ENCODE measurements at regions not wholly inside any gene's neighbourhood (a gene's known extent, or its start where the extent isn't known, plus 50 kb on each side); places are given as distances from the start of the nearest gene placed in this dataset.

DNA sequence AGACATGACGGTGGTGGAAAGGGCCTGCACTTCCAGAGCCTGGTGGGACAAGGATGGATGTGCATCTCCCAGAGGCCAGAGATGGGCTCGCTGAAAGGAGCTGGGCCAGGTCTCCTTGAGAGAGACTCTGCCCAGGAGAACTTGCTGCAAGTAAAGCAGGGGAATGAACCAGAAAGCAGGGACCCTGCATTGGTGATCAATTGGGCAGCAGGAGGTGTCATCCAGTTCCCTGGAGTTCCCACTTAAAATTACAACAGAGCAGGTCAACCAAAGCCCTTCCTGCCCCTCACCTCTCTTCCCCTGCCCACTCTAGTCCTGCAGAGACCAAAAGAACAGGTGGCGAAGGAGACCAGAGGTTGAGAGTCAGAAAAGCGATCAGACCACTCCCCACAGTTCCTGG is 69.7 kb upstream of the CAB39 start:
- no peak for DNase-seq (ENCODE audit: low spot score)

DNA sequence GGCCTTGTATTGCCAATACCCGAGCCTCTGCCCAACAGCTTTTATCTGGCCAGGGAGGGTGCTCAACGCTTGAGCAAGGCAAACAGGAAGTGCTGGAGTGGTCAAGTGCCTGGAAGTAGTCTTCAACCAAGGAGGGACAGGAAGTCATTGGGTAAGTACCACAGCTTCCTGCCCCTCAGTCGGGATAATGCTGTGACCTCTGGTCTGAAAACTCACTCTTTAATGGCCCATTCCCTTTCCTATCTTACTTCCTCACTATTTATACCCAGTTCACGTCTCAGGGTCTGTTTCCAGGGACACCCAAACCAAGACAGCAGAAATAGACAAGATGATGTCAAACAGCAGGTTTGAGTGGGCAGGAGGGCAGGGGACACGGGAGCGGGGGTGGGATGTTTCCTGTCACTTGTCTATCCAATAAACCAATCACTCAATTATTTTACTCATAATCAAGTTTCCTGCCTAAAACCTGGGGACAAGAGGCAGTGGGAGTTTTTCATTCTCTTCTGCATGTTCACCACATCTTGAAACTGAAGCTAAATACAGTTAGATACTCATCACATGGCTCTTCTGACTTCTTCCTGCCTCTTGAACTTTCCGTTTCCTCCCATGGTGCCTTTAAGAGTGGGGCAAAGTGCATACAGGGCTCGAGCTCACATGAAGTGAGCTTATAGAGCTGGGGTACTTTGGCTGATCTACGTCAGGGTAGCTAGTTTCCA is 68.9 kb upstream of the CAB39 start:
- DNase-seq (ENCODE audit: low spot score) = peak; percentile 73

DNA sequence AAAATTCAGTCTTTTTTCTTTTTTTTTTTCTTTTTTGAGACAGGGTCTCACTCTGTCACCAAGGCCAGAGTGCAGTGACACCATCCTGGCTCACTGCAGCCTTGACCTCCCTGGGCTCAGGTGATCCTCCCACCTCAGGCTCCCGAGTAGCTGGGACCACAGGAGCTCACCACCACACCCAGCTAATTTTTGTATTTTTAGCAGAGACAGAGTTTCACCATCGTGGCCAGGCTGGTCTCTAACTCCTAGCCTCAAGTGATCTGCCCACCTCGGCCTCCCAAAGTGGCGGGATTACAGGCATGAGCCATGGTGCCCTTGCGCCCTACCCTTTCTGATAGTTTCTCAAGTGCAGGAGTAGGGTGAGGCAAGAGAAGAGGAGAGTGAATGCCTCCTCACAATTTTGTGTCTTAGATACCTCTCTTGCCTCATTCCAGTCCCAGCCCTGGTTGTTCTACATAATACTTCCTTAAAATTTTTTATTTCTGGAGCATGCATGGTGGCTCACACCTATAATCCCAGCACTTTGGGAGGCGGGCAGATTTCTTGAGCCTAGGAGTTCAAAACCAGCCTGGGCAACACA is 68.2 kb upstream of the CAB39 start:
- no peak for DNase-seq (ENCODE audit: low spot score)

DNA sequence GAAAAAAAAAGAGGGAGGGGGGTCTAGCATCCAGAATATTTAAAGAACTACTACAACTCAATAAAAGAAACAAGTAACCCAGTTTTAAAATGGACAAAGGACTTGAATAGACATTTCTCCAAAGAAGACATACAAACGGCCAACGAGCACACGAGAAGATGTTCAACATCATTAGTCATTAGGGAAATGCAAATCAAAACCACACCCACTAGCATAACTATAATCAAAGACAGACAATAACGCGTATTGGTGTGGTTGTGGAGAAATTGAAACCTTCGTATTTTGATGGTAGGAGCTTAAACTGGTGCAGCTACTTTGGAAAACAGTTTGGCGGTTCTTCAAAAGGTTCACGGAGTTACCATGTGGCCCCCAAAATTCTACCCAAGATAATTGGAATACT is 64.3 kb upstream of the CAB39 start:
- DNase-seq (ENCODE audit: low spot score) = no peak

DNA sequence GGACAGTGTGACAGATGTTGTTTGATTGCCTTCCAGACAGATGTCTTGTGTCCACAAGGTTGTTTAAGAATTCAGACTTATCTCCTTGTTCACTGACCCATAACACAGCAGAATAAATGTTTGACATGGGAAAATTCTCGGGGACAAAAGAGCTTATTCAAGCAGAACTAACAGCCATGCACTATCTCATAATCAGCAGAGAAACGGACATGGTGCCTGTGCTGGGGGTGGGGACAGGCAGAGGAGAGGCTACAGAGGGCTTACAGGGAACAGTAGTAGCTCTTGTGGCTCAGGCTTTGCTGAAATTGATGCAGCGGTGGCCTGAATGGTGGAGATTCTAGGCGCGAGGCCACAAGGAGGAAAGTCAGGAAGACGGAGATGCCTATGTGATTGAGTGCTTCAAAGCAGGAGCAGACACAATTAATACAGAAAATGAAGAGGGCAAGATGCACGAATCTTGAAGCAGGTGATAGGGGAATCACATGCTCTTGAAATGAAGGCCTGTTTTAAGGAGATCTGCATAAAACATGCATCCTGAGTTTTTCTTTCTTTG is 62.0 kb upstream of the CAB39 start:
- no peak for DNase-seq (ENCODE audit: low spot score)

DNA sequence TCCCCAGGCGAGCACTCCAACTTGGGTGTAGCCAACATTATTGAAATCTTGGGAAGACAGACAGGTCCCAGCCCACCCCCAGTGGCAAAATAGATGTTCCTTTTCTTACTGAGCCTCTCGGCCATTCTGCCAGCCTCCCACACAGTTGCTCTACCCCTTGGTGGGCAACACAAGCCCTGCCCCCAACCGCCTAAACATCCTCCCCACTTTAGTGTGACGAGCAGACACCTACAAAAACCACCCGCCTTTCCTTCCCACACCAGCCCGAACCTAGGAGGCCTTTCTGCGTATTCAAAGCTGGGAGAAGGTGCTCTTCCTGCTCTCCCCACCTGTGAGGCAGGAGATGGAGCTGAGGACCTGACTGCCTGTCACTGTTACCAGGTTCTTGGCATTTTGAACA is 58.6 kb upstream of the CAB39 start:
- DNase-seq (ENCODE audit: low spot score) = no peak

DNA sequence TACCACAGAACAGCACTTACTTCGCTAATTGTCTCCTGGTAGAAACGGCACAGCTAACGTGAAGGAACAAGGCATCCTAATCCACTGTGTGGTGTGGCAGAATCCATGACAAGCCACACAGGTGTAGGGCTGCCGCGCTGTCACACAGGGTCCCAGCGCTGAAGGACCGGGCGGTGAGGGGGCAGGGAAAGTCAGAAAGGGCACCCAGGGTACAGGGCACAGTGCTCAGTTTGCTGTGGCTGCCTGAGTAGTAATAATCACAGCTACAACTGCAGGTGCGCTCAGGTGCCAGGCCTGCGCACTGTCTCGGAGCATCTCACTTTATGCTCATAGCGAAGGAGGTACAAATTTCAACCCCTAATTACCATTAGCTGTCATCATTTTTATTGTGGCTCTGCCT is 55.2 kb upstream of the CAB39 start:
- no peak for DNase-seq (ENCODE audit: low spot score)

DNA sequence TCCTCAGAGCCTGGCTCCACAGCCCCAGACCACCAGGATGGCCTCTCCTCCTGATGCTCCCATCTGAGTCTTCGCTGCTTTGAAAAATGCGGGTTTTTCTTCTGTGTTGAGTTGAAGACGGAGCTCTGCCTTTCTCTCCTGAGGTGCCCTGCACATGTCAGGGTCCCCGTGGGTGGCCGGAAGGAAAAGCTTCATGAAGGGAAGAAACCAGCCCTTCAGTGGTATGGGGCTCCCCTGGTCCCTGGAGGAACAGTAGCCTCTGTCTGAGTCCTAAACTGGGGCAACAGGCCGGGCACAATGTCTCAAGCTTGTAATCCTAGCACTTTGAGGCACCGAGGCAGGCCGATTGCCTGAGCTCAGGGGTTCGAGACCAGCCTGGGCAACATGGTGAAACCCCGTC is 54.7 kb upstream of the CAB39 start:
- no peak for DNase-seq (ENCODE audit: low spot score)

DNA sequence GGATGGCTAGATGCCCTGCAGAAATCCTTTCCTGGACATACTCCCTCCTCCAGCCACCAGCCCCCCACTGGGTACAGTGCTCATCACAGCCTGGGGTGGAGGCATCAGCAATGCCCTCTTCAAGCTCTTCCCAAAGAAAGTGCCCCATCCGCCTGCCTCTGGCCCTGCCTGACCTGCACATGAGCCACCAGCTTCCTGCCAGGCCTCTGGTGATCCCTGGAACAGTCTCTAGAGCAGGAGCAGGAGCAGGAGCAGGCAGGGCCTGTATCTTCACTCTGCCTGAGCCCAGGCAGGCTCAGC is 54.1 kb upstream of the CAB39 start:
- DNase-seq (ENCODE audit: low spot score) = no peak

DNA sequence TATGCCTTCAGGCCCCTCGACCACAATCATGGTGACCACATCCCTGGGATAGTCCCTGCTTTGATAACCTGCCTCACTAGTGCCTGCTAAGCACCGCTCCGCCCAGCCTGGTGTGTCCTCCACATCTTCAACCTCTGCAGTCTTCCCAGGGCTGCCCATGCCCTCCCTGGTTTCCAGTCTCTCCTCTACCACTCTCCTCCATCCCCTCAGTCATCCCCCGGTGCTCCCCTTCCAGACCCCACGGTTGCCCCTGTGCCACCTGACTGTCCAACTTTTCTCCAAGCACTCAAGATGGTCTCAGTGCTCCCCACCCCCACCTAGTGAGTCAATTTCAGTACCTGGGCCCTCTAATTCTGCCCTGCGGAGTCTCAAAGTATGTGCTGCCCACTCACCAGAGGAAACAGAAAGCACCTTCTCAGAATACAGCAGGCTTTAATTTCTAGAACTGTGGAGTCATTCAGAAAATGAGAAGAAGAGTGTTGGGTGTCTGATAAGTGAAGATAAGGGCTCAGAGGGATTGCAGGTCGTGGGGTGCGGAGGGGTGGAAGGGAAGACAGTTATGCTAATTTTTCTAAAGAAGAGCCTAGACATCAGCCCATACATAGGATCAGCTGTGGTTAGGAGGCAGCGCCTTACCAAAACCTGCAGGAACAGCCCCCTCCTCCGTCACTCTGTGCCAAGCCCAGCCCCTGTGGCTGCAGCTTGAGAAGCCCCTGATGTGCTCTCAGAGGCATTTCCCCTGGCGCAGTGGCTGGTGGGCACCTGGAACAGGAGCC is 53.6 kb upstream of the CAB39 start:
- no peak for DNase-seq (ENCODE audit: low spot score)

DNA sequence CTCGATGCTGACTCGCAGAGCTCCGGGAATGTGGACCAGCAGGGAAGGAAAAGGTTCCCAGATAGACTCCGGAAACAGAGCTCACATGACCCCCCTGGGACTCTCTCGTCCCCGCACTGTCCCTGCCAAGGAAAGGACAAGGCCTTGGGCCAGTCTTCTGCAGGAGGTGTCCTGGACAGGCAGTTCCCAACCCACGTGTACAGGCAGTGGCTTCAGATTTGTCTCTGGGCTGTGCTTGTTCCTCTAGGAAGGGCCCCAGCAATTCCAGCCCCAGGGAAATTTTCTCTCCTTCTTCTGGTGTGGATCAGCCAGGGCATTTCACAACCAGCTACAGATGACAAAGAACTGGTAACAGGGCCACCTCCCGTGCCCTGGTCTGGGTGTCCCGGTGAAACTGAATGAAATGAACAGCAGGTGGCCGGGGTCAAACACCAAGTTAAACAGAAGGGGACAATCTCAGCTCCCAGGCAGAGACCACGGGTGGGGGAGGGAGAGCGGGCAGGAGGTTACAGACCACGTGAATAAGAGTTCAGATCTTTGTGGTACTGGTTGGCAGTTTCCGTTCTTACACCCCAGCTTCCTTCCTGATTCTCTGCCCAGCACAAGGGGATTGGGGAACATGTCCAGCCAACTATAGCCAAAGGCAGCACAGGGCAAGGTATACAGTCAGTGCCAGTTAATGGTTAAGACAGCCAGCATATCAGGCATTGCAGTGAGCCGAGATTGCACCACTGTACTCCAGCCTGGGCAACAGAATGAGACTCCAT is 52.2 kb upstream of the CAB39 start:
- peak; percentile 71 for DNase-seq (ENCODE audit: low spot score)

DNA sequence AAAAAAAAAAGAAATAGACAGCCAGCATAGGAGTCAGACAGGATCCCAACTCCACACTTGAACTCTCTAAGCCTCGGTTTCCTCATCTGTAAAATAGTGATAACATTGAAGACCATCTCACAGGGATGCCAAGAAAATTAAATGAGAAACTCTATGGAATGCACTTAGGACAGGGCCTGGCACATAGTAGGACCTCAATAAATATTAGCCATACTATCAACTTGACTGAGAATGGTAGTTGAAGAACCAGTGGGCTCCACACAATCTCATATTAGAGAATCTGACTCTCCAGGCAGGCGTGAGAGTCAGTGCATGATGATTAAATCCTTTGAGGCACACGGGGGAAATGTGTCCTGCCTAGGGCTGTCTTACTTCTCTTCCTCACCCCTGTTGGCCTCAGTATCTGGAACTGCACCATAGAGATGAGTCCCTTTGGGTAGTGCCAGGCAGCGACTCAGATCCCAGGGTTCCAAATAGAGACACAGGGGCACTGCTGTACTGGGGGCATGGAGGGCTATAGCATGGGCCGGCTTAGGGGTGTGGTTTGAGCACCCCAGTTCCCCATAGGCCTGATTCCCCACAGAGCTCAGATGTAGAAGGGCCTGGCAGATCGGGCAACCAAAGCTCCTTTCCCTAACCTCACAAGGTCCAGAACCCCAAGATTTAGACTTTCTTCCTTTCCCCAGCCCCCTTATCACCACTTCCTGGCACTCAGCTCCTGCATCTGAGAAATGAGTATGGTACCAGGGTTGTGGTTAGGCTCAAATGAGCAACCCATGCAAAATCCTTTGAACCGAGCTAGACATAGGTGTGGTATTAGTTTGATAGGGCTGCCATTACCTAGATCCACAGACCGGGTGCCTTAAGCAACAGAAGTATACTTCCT is 51.3 kb upstream of the CAB39 start:
- no peak for DNase-seq (ENCODE audit: low spot score)

All from pons (tissue), 1 donor.